ENCODE measurements at regions not wholly inside any gene's neighbourhood (a gene's known extent, or its start where the extent isn't known, plus 50 kb on each side); places are given as distances from the start of the nearest gene placed in this dataset.
"Not testable (repeated sequence)": the region's sequence is repeated elsewhere in the genome, so short reads cannot be mapped to it uniquely, and the experiment has no call there.

- TF ChIP-seq, protein P1, sequence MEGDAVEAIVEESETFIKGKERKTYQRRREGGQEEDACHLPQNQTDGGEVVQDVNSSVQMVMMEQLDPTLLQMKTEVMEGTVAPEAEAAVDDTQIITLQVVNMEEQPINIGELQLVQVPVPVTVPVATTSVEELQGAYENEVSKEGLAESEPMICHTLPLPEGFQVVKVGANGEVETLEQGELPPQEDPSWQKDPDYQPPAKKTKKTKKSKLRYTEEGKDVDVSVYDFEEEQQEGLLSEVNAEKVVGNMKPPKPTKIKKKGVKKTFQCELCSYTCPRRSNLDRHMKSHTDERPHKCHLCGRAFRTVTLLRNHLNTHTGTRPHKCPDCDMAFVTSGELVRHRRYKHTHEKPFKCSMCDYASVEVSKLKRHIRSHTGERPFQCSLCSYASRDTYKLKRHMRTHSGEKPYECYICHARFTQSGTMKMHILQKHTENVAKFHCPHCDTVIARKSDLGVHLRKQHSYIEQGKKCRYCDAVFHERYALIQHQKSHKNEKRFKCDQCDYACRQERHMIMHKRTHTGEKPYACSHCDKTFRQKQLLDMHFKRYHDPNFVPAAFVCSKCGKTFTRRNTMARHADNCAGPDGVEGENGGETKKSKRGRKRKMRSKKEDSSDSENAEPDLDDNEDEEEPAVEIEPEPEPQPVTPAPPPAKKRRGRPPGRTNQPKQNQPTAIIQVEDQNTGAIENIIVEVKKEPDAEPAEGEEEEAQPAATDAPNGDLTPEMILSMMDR (optimal IDR thresholded peaks at IDR 0.05 in 1 of 3, IDR thresholded peaks at IDR 0.05 in 1 of 3, conservative IDR thresholded peaks at IDR 0.05 in 1 of 3; ENCODE audit: extremely low read depth in 1 of 3, insufficient read depth in 2 of 3, low read length in 3 of 3) = not testable (repeated sequence)
- not testable (repeated sequence) for TF ChIP-seq EZH2 (IDR thresholded peaks at IDR 0.05; ENCODE audit: low read length)
These were observed 90.8 kb upstream of the IGFBPL1 start for GRCh38 chr9:38515055-38515454.
